H1 (cell line): ENCODE measurements at regions not wholly inside any gene's neighbourhood (a gene's known extent, or its start where the extent isn't known, plus 50 kb on each side); places are given as distances from the start of the nearest gene placed in this dataset.

Experiments used
- CTCF ChIA-PET: fragments of 300-600 bp; sonication (Branson Sonifier 250); formaldehyde crosslinking; loops from one replicate; lab custom pipeline; 2021; ENCODE audit not compliant: partially characterized antibody; lab: Charles Lee
- POLR2A ChIA-PET: fragments of 300-600 bp; sonication (Branson Sonifier 250); formaldehyde crosslinking; loops from one replicate; lab custom pipeline; 2021; ENCODE audit warnings: inconsistent platforms; ENCODE audit not compliant: partially characterized antibody; lab: Charles Lee
- DNase-seq, 2 experiments: peaks; one replicate each; pipeline versions ENCODE4 v3.0.0 to v3.0.0-alpha.2; 2010 to 2022; ENCODE audit warnings: low spot score in 2 of 2, low read depth in 1 of 2, mixed read lengths in 1 of 2
- FAIRE-seq: peaks from 2 replicates; lab custom pipeline; 2011; peaks lifted over from hg19 to GRCh38; lab: Jason Lieb, UNC
- H2AFZ ChIP-seq: 2 replicates; pipeline ENCODE4 v1.8.1; 2012; ENCODE audit warnings: low read length, inconsistent platforms
- H2AK5ac ChIP-seq: 2 replicates; pipeline ENCODE4 v1.6.1; 2013; ENCODE audit warnings: low read depth, low read length
- H2BK120ac ChIP-seq: replicated peaks from 2 replicates; pipeline ENCODE3; 2013; ENCODE audit warnings: low read depth, low read length, inconsistent platforms
- H2BK12ac ChIP-seq: 2 replicates; pipeline ENCODE4 v1.6.1; 2013; ENCODE audit warnings: low read depth, low read length
- H2BK15ac ChIP-seq: 2 replicates; pipeline ENCODE4 v1.6.1; 2013; ENCODE audit warnings: low read length
- H2BK20ac ChIP-seq: 2 replicates; pipeline ENCODE4 v1.6.1; 2013; ENCODE audit warnings: low read length
- H2BK5ac ChIP-seq: 2 replicates; pipeline ENCODE4 v1.6.1; 2013; ENCODE audit warnings: low read depth, low read length
- H3K14ac ChIP-seq: 2 replicates; pipeline ENCODE4 v1.6.1; 2013; ENCODE audit warnings: inconsistent platforms; ENCODE audit not compliant: insufficient read length
- H3K18ac ChIP-seq: 2 replicates; pipeline ENCODE4 v1.6.1; 2013; ENCODE audit warnings: low read length; ENCODE audit errors: extremely low read depth
- H3K23ac ChIP-seq: 2 replicates; pipeline ENCODE4 v1.6.1; 2013; ENCODE audit warnings: inconsistent platforms; ENCODE audit not compliant: insufficient read length
- H3K23me2 ChIP-seq: 2 replicates; pipeline ENCODE4 v1.6.1; 2013; ENCODE audit warnings: low read depth, low read length
- H3K27ac ChIP-seq: 2 replicates; pipeline ENCODE4 v1.6.1; 2011; ENCODE audit warnings: low read depth, low read length, inconsistent platforms
- H3K27me3 ChIP-seq, 4 experiments: replicated peaks in 1 of 4; 1 replicate in 1 of 4; 2 replicates in 3 of 4; pipeline versions ENCODE4 v1.6.1 to v1.8.1; 2011 to 2013; ENCODE audit warnings: low read length in 3 of 4, mild to moderate bottlenecking in 3 of 4, inconsistent platforms in 2 of 4, mixed read lengths in 2 of 4, moderate library complexity in 1 of 4; ENCODE audit not compliant: control insufficient read depth in 3 of 4, insufficient read depth in 3 of 4; ENCODE audit errors: extremely low read depth in 1 of 4
- H3K36me3 ChIP-seq, 4 experiments: 2 replicates each; pipeline versions ENCODE4 v1.6.1 to v1.8.1; 2011 to 2013; ENCODE audit warnings: mild to moderate bottlenecking in 4 of 4, low read length in 3 of 4, moderate library complexity in 2 of 4, control low read depth in 1 of 4, inconsistent platforms in 1 of 4; ENCODE audit not compliant: insufficient read depth in 4 of 4, control insufficient read depth in 2 of 4
- H3K4ac ChIP-seq: replicated peaks from 2 replicates; pipeline ENCODE3; 2013; ENCODE audit warnings: low read length, low read depth, mixed read lengths, inconsistent platforms; ENCODE audit not compliant: insufficient read length
- H3K4me1 ChIP-seq, 4 experiments: replicated peaks in 1 of 4; 1 replicate in 1 of 4; 2 replicates in 3 of 4; pipeline versions ENCODE4 v1.6.1 to v1.8.1; 2011 to 2013; ENCODE audit warnings: low read length in 3 of 4, inconsistent platforms in 2 of 4, mixed read lengths in 1 of 4; ENCODE audit not compliant: insufficient read depth in 4 of 4, control insufficient read depth in 3 of 4
- H3K4me2 ChIP-seq, 2 experiments: 2 replicates each; pipeline versions ENCODE4 v1.6.1 to v1.8.1; 2011 to 2013; ENCODE audit warnings: low read depth in 2 of 2, low read length in 2 of 2, control low read depth in 1 of 2, inconsistent platforms in 1 of 2, mild to moderate bottlenecking in 1 of 2; ENCODE audit not compliant: insufficient read depth in 1 of 2
- H3K4me3 ChIP-seq, 4 experiments: fragments of 200-600, 300-600 bp in 1 of 4; sonication (generic), shearing (Covaris generic), sonication (Bioruptor Twin) in 1 of 4; 2 replicates each; pipeline versions ENCODE4 v1.5.1 to v1.8.1; 2011 to 2016; ENCODE audit warnings: low read length in 4 of 4, low read depth in 3 of 4, control low read depth in 2 of 4, inconsistent platforms in 2 of 4, mild to moderate bottlenecking in 2 of 4, mixed read lengths in 1 of 4, moderate library complexity in 1 of 4; ENCODE audit not compliant: insufficient read depth in 2 of 4; ENCODE audit errors: extremely low read depth in 1 of 4
- H3K56ac ChIP-seq: replicated peaks from 2 replicates; pipeline ENCODE3; 2013; ENCODE audit warnings: low read depth, mild to moderate bottlenecking, mixed read lengths, low read length, inconsistent platforms; ENCODE audit not compliant: insufficient read length
- H3K79me1 ChIP-seq: 2 replicates; pipeline ENCODE4 v1.6.1; 2013; ENCODE audit warnings: low read depth, low read length, control low read depth
- H3K79me2 ChIP-seq, 2 experiments: 2 replicates each; pipeline versions ENCODE4 v1.6.1 to v1.8.1; 2012 to 2013; ENCODE audit warnings: low read length in 2 of 2, mild to moderate bottlenecking in 2 of 2, inconsistent platforms in 1 of 2; ENCODE audit not compliant: insufficient read depth in 2 of 2, control insufficient read depth in 1 of 2
- H3K9ac ChIP-seq, 4 experiments: replicated peaks in 1 of 4; 1 replicate in 1 of 4; 2 replicates in 3 of 4; pipeline versions ENCODE4 v1.6.1 to v1.8.1; 2011 to 2013; ENCODE audit warnings: low read depth in 3 of 4, low read length in 3 of 4, control low read depth in 2 of 4, mild to moderate bottlenecking in 2 of 4, moderate library complexity in 2 of 4, inconsistent platforms in 1 of 4; ENCODE audit errors: extremely low read depth in 1 of 4
- H3K9me3 ChIP-seq, 2 experiments: 2 replicates each; pipeline versions ENCODE4 v1.6.1 to v1.8.1; 2012 to 2013; ENCODE audit warnings: mild to moderate bottlenecking in 2 of 2, moderate library complexity in 2 of 2, control low read depth in 1 of 2, inconsistent platforms in 1 of 2, low read depth in 1 of 2, low read length in 1 of 2, mixed read lengths in 1 of 2; ENCODE audit not compliant: insufficient read depth in 2 of 2
- H4K20me1 ChIP-seq, 2 experiments: replicated peaks in 1 of 2; 2 replicates each; pipeline versions ENCODE3 to v1.8.1; 2011 to 2013; ENCODE audit warnings: inconsistent platforms in 2 of 2, low read length in 2 of 2, mild to moderate bottlenecking in 1 of 2; ENCODE audit not compliant: insufficient read depth in 2 of 2, control insufficient read depth in 1 of 2
- H4K5ac ChIP-seq: 2 replicates; pipeline ENCODE4 v1.6.1; 2013; ENCODE audit warnings: low read length, low read depth, mixed read lengths, inconsistent platforms; ENCODE audit not compliant: insufficient read length
- H4K8ac ChIP-seq: 2 replicates; pipeline ENCODE4 v1.8.0; 2013; ENCODE audit warnings: mild to moderate bottlenecking, moderate library complexity, low read length, inconsistent platforms; ENCODE audit not compliant: insufficient read depth; ENCODE audit errors: extremely low read depth
- H4K91ac ChIP-seq: replicated peaks from 2 replicates; pipeline ENCODE3; 2013; ENCODE audit warnings: low read length, mixed read lengths, inconsistent platforms; ENCODE audit not compliant: insufficient read length
- CBX8 ChIP-seq: fragments of 300-800, 300-1000 bp; sonication (generic); IDR thresholded peaks from 2 replicates; pipeline ENCODE4 v1.7.1; 2016; ENCODE audit warnings: low read depth, low read length, borderline replicate concordance
- CHD1 ChIP-seq: IDR thresholded peaks from 2 replicates; pipeline ENCODE4 v1.6.1; 2012; ENCODE audit warnings: low read depth, low read length, improper control_type of control experiment
- GTF2F1 ChIP-seq: IDR thresholded peaks from 2 replicates; pipeline ENCODE4 v1.6.1; 2012; ENCODE audit warnings: low read depth, low read length, improper control_type of control experiment, borderline replicate concordance
- JUN ChIP-seq: IDR thresholded peaks from 2 replicates; pipeline ENCODE4 v1.6.1; 2011; ENCODE audit warnings: low read depth, mild to moderate bottlenecking, improper control_type of control experiment, low read length
- POU5F1 ChIP-seq: IDR thresholded peaks from 2 replicates; pipeline ENCODE4 v1.6.1; 2011; ENCODE audit warnings: low read depth, mild to moderate bottlenecking, low read length, moderate library complexity
- RNF2 ChIP-seq: fragments of 200-900, 300-1000 bp; sonication (generic); IDR thresholded peaks from 2 replicates; pipeline ENCODE4 v1.7.1; 2016; ENCODE audit warnings: borderline replicate concordance, low read depth, mild to moderate bottlenecking, antibody characterized with exemption, low read length; ENCODE audit not compliant: poor library complexity, severe bottlenecking; ENCODE audit errors: missing control alignments
- TEAD4 ChIP-seq: IDR thresholded peaks from 2 replicates; pipeline ENCODE4 v1.6.1; 2012; ENCODE audit warnings: low read depth, low read length, inconsistent platforms, mixed read lengths
- ZNF274 ChIP-seq: IDR thresholded peaks from 2 replicates; pipeline ENCODE4 v1.7.0; 2012; ENCODE audit warnings: low read length, borderline replicate concordance; ENCODE audit errors: extremely low read depth
- WGBS, 2 experiments: shearing (Covaris generic) in 1 of 2; methylation state at CpG; one replicate each; pipeline versions ENCODE4 v1.1.6 to v1.1.7; 2013 to 2015; ENCODE audit warnings: low lambda C conversion rate in 2 of 2, mixed read lengths in 2 of 2, inconsistent platforms in 1 of 2, low coverage in 1 of 2, missing lambda C conversion rate in 1 of 2; ENCODE audit not compliant: insufficient replicate concordance in 2 of 2, insufficient coverage in 1 of 2, insufficient read length in 1 of 2; ENCODE audit errors: extremely low coverage in 1 of 2, missing lambda C conversion rate in 1 of 2; 5-methylcytosine and 5-hydroxymethylcytosine counted together
- TF ChIP-seq, protein P1 (sequence below): IDR thresholded peaks from 2 replicates; pipeline ENCODE4 v1.6.1; 2011; ENCODE audit warnings: low read depth, mild to moderate bottlenecking, low read length; ENCODE audit not compliant: insufficient read depth
- TF ChIP-seq, protein P2 (sequence below): IDR thresholded peaks from 2 replicates; pipeline ENCODE4 v1.6.1; 2012; ENCODE audit warnings: inconsistent platforms

DNA sequence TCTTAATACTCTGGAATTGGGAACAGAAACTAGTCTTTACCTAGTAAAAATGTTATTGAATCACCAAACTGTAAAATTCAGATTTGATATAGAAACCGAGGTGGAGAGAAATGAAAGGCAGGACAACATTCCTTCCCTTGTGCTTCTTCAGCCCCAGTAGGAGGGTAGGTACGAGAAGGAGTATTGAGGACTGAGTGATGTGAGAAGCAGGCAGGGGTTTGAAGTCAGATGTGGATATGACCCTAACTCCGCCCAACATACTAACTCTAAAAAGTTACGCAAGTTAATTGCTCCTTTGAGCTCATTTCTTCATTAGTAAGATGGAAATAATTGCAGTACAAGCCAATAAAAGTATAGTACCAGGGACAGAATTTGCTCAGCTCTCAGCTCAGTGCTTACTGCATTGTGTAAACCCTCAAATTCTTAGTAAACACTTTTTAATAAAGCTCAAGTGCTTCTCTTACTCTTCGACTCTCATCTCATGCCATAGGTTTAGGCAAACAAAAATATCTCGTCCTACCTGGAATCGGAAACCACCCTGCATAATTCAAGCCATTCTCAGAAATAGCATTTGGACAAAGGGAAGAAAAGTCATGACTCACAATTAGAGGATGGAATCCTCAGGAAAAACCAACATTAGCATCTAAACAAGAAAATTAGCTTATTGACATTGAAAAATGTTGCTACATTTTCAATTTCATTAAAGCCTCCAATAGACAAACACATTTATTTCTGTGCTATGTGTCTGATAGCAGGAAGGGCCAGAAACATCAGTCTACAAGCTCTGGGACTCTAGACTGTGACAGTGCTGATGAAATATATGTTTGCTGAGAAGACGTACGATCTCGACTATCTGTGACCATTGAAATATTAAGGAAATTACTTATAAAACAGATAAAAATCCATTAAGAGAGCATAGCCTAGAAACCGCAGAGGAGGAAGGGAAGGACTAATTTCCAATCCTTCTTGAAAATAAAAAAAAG, 161.3 kb downstream of the HNMT start:
- H3K4me2 ChIP-seq = 0 out of 4 replicates have a peak overlapping the region, but pooled peaks of 1 of the 2 experiments have one; percentile 20
- H4K91ac ChIP-seq = no peak overlapping the region
- no peak overlapping the region for H2BK5ac ChIP-seq
- no peak overlapping the region for H2AK5ac ChIP-seq
- H2AFZ ChIP-seq = no peak overlapping the region
- no peaks in the 10 kb centered on the region for H3K79me1 ChIP-seq
- no peaks in the 10 kb centered on the region for H3K79me2 ChIP-seq
- H3K4me1 ChIP-seq = peaks cover 0 to 10% (median 5%) of the 10 kb centered on the region in 4 experiments; a peak in 6 of 7 replicates
- H3K4ac ChIP-seq = no peak overlapping the region
- H3K27me3 ChIP-seq = no peaks in the 10 kb centered on the region
- H3K18ac ChIP-seq = no peak overlapping the region
- H4K5ac ChIP-seq = no peak overlapping the region
- no peak for DNase-seq
- H3K23me2 ChIP-seq = no peaks in the 10 kb centered on the region
- FAIRE-seq = peak; percentile 13
- H2BK15ac ChIP-seq = no peak overlapping the region
- ChIA-PET POLR2A (no interaction called here), CTCF (interaction anchor here (1.1 to 4.0 kb wide), 2 partner anchors 34 to 57 kb away, joined by 3 to 11 read pairs; no protein-coding TSS in a partner anchor)
- H2BK12ac ChIP-seq = no peak overlapping the region
- H2BK120ac ChIP-seq = no peak overlapping the region
- H3K9me3 ChIP-seq = no peaks in the 10 kb centered on the region
- H3K36me3 ChIP-seq = no peaks in the 10 kb centered on the region
- 79% methylated on average over 11 of the region's 11 CpGs; no CpG with 5 or more reads in 1 of the 2 experiments for WGBS, 2 experiments
- no peak overlapping the region for H3K14ac ChIP-seq
- no peak overlapping the region for H3K56ac ChIP-seq
- H3K4me3 ChIP-seq = no peak overlapping the region
- H3K23ac ChIP-seq = no peak overlapping the region
- no peak overlapping the region for H3K27ac ChIP-seq
- H3K9ac ChIP-seq = no peak overlapping the region
- no peaks in the 10 kb centered on the region for H4K20me1 ChIP-seq
- no peak overlapping the region for H2BK20ac ChIP-seq
- H4K8ac ChIP-seq = no peak overlapping the region
- TF ChIP-seq ZNF274 (no peak), CBX8 (no peak), GTF2F1 (no peak), JUN (no peak), CHD1 (no peak), TEAD4 (no peak), POU5F1 (no peak), RNF2 (no peak)
- TF ChIP-seq, protein P1, sequence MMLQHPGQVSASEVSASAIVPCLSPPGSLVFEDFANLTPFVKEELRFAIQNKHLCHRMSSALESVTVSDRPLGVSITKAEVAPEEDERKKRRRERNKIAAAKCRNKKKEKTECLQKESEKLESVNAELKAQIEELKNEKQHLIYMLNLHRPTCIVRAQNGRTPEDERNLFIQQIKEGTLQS = no peak
- TF ChIP-seq, protein P2, sequence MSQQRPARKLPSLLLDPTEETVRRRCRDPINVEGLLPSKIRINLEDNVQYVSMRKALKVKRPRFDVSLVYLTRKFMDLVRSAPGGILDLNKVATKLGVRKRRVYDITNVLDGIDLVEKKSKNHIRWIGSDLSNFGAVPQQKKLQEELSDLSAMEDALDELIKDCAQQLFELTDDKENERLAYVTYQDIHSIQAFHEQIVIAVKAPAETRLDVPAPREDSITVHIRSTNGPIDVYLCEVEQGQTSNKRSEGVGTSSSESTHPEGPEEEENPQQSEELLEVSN = no peak
